GDM1 (cell line): ENCODE measurements at regions not wholly inside any gene's neighbourhood (a gene's known extent, or its start where the extent isn't known, plus 50 kb on each side); places are given as distances from the start of the nearest gene placed in this dataset.

Experiments used
- DNase-seq: peaks from one replicate; lab custom pipeline; 2025; lab: John Stamatoyannopoulos, UW

GRCh38 chr5:125205601-125206225 is 459.3 kb upstream of the ZNF608 start:
- DNase-seq = no peak

DNA sequence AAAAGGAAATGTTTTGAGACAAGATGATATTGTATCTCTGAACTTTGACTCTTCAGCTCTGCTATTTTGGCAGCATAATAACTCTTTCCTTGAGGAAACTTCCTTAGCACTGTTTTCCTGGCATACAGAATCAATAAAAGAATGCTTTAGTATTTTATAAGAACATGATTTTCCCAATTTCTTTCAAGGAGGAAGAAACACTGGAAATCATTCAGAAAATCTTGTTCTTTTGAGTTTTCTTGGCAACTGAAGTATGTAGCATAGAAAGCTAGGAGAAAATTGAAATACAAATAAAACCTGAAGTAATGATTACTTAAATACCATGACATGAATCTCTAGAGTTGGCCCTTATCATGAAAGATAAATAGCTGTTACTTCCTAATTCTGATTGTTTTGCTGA is 461.4 kb upstream of the ZNF608 start:
- no peak for DNase-seq

- DNase-seq = no peak
Measured at GRCh38 chr5:125209650-125210049, 463.2 kb upstream of the ZNF608 start.

- DNase-seq = no peak
Measured at GRCh38 chr5:125210242-125210947, 464.0 kb upstream of the ZNF608 start.

GRCh38 chr5:125214080-125214479 is 467.6 kb upstream of the ZNF608 start:
- DNase-seq = no peak

DNA sequence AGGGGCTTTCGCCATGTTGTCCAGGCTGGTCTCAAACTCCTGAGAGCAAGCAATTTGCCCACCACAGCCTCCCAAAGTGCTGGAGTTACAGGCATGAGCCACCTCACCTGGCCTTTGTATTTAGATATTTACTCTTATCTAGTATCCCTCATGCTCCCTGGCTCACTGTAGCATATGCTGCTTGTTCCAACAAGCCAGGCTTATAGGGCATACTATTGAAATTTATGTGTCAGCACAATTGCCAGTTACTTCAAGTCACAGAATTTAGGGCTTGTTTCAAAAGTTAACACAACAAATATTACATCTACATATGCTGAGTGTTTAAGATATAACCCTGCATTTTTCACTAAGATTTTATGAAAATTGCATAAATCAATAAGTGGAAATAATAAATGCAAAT is 469.2 kb upstream of the ZNF608 start:
- no peak for DNase-seq

DNA sequence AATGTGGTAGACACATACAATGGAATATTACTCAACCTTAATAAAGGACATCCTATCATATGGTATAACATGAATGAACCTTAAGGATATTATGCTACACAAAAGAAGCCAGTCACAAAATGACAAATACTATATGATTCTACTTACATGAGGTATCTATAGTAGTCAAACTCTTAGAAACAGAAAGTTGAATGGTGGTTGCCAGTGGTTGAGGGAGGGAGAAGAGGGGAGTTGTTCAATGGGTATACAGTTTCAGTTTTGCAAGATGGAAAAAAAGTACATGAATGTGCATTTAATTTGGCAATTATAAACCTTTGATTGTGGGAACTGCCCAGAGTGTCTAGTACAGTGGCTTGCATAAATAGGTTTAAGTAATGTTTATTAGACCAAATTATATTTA is 473.3 kb upstream of the ZNF608 start:
- no peak for DNase-seq

DNA sequence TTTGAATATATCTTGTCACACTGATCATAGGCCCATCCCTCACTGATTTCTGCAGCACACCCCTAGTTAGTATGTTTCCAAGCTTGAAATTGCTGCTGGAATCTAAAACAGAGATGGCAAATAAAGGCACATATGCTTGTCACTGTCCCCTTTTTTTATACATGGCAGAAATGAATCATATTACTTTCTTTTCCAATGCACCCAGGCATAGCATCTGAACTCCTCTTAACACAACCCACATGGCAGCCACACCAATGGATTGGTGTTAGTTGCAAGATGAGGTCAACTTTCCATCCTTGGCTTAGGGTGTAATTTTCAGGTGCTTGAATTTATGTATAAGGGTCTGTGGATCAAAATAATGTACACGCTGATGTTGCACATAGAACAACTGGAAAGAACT is 473.8 kb upstream of the ZNF608 start:
- no peak for DNase-seq

DNA sequence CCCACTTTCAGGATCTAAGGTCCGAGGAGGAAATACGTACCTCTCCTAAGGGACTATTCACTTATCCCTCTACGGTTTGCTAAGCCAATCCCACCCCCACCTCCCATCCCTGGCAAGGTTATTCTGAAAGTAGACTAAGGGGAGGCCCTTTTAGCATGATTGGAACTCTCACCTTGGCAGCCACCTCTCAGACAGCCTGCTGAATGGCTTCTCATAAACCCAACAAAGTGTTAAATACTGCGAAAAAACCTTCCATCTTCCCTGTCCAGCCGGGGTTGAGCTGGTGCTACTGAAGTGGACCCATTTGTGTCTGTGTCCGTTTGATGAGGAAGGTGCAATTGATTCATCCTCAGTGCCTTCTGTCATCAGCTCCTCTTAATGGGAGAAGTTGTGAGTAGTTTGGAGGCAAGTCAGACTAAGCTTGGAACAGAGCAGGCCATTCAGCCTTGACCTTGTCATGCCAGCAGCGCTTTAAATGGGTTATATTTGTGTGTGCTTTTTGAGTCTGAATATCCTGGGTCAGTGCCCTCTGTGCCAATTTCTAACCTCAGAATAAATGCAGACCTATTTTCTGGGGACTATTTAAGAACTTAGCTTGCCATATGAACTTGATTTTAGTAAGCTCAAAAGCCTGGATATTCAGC is 476.3 kb upstream of the ZNF608 start:
- DNase-seq = no peak

DNA sequence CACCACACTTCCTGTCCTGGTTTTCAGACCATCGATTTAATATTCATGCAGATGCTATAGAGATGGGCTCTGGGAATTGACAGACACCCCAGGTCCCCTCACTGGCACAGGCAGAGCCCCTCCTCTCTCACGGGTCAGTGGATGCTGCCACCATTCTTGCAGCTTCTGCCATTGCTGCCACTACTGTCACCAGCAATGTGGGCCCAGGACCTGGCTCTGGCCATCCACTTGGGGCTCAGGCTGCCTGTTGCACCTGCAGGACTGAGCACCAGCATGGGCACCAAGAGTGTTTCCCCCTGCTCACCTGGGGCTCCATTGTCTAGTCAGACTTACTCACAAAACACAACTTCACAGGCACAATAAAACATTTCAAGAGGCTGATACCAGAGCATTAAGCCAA is 479.0 kb upstream of the ZNF608 start:
- DNase-seq = no peak

GRCh38 chr5:125226825-125227224 is 480.4 kb upstream of the ZNF608 start:
- no peak for DNase-seq

DNA sequence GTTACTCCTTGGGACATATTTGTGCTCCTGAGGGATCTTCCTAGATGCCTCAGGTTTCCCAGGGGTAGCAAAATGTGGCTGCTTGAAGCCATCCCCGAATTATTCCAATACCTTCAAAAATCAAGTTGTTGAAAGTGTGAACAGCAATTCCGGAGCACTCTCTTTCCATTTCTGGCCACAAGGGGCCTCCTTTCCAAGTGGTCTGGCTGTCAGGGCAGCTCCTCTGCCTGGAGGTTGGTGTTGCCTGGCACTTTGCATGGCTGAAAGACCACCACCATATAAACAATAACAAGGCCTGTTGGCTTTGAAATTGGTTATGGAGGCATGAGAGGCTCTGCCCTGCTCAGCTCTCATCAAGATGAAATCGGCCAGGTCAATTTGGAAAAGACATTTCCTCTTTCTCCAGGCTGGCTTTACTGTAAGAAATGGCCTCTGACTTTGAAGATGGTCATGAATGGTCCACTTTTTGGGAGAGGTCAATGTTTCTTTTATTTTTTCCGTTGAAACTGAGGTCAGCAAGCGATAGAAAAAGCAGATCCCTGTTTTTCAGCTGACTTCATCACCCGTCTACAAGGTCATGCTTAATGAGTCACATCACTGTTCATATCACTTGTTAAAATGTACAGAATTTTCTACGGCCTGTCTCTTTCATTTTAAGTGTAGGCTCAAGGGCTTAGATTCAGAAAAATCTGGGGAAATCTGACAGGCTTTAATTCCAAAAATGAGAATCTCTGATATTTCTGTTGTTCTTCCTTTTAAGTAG is 481.1 kb upstream of the ZNF608 start:
- no peak for DNase-seq

GRCh38 chr5:125228363-125229070 is 482.1 kb upstream of the ZNF608 start:
- no peak for DNase-seq

GRCh38 chr5:125229556-125229955 is 483.1 kb upstream of the ZNF608 start:
- DNase-seq = no peak

DNA sequence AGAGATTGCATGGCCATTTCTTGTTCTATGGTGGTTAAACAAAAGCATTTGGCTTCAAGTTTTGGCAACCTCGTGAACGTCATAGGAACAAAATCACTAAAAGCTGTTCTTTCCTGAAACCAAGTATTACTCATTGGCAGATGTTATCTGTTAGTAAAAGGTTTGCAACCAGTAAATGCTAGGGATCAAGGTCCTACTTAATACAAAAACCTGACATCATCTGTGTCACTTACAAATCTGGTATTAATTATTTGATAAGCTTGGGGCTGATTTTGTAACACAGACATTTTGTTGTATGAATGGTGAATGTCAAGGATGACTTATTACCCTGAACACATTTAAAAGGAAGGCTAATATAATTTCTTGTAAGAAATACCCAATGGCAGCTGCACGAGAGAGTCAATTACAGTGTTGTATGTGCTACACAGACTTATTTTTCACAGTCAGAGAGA is 486.4 kb upstream of the ZNF608 start:
- no peak for DNase-seq

GRCh38 chr5:125233944-125234343 is 487.5 kb upstream of the ZNF608 start:
- DNase-seq = no peak

DNA sequence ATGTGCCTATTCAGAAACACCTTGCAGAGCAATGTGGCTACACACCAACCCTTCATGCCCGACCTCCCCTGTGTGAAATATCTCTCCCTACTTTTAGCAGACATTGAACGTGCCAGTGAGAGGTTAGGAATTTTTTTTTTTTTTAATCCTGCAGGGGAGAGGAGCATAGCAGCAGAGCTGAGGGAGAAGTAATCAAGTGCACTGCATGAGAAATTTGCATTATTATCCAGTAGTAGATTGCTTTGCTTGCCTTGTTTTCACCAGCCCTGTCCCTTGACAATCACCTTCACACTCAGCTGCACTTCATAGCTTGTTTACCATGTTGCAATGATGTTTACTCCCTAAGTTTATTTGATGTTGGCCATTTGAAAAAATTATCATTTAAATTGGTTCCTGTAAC is 489.6 kb upstream of the ZNF608 start:
- DNase-seq = no peak

GRCh38 chr5:125236981-125237380 is 490.5 kb upstream of the ZNF608 start:
- no peak for DNase-seq

GRCh38 chr5:125244531-125244930 is 498.1 kb upstream of the ZNF608 start:
- no peak for DNase-seq

DNA sequence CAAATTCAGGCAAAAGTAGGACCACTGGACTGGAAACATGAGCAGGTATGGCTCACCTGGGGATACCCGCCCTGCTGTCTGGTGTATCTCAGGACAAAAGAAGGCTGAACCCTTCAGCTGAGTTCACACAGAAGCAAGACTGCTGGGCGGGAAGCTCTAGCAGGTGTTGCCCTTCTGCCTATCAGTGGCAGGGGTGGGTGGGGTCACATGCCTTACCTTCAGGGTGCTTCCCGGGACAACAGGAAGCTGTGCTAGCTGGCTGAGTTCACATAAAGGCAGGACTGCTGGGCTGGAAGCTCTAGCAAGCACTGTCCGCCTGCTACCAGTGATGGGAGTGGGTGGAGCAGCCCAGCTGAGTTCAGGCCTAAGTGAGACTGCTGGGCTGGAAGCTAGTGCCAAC is 498.8 kb upstream of the ZNF608 start:
- no peak for DNase-seq

DNA sequence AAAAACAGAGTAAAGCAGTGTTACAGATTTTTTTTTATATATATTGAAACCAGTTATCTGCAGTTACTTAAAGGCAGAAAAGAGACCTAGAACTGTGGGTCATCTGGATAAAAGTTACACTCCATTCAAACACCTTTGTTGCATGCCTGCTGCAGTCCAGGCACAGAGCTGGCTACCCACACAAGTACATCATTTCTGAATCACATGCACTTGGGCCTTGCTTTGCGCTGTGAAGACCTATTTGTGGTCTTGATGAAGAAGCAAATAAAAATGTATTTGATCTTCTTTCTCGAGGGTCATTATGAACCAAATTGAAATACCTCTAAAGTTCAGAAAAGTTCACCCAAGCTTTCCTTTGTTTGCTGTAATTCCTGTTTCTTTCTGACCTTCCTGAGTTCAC is 503.0 kb upstream of the ZNF608 start:
- DNase-seq = no peak

DNA sequence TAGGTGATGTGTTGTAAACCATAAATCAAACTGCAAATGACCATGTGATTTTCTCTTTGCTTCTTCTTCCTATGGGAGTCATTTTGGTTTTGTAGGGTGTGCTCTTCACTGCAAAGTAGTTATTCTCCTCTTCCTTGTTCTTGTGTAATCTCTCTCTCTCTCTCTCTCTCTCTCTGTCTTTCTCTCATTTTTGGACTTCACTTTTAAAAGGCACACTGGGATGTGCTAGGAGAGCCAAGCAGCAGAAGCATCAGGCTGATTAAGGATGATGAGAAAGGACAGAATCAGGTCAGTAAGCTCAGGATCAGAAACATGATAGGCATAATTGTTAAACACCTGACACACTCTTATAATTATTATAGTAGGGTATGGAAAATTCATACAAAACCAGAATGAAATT is 505.3 kb upstream of the ZNF608 start:
- DNase-seq = no peak
